Head of caudate nucleus (tissue), 42 donors: ENCODE measurements at regions not wholly inside any gene's neighbourhood (a gene's known extent, or its start where the extent isn't known, plus 50 kb on each side); places are given as distances from the start of the nearest gene placed in this dataset.

Experiments used
- DNase-seq, 42 donors: peaks; one replicate each; pipeline versions ENCODE4 v3.0.0 to v3.0.0-alpha.2; 2020 to 2021; ENCODE audit warnings: mixed read lengths in 7 of 42
- intact Hi-C: fragments of 100-400 bp; cut with DNase I; formaldehyde crosslinking; loops from one replicate; pipeline ENCODE4 v1.15.0; 2022

DNA sequence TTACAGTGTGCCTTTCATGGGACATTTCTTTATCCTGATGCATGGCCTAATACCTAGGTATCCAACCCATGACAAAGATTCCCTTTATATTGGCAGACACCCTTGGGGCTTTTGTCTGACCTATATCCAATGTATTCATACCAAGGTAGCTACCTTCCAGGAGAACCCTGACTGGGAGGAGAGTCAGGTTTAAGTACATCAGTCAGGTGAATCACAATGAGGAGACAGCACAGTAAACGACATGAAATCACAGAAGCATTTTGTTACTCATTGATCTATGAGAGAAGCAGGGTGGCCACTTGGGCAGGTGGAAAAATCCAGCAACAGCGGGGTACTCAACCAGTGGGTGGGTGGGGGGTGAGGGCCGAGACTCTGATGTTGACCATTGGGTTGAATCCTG lies 527.4 kb upstream of the ATXN8OS start:
- DNase-seq, result no peak
- intact Hi-C loops, result no loop called here

DNA sequence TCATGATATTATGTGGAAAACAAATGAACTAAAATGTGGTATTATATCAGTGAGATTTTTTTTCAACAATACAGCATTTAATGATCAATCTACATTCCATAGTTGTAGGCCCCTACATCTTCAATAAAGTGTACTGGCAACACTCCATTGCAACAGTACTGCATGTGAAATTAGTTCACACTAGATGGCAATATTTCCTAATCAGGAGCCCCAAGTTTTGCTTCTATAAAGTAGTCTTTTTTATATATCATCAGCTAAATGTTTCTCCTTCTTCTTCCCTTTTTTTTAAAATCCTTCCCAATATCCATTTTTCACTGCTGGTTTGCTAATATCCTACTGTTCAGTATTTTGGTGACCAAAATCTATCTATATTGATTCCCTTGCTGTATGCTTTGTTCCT lies 528.3 kb upstream of the ATXN8OS start:
- intact Hi-C loops, result no loop called here
- peak in 1 of 42 donors; percentile 7 for DNase-seq

DNA sequence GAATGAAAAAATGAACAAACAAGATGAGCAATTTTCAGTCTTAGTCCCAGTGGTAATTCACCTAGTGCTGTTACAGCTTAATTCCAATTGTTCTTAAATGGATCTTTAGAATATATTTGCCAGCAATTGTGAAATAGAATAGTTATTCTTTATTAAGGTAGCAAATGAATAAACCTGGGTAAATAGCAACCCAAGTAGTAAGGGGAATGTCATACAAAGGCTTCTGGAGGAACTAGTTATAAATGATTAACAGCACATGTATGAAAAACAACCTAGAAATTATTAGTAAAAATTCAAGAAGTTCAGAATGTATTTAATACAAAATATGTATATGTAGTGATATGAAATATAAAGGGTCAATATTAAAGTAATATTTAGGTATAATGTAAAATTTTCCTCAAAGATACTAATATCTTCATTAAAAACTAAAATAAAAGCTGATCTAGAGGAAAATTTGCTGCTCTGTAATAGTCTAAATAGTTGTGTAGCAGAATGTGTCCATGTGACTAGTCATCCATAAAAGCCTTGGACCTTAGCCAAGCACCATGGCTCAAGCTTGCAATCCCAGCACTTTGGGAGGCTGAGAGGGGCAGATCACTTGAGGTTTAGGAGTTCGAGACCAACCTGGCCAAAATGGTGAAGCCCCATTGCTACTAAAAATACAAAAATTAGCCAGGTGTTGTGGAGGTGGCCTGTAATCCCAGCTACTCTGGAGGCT lies 535.9 kb upstream of the ATXN8OS start:
- no peak for DNase-seq

DNA sequence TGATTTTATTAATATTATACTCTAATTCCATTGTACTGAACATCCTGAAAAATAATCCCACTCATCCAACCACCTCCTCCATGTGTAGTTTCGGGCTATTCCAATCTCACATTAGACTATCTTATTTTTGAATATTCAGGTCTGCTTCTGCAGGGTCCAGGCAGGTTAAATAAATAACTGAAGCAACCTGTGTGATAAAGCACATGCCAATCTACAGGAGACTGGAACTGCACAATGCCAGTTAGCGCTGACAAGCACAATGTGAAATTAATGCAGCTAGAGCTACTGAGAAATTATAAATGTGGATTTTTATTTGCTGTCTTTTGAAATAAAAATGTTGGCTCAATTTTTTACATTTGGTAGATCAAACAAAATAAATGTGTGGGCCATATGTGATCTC lies 540.1 kb upstream of the ATXN8OS start:
- intact Hi-C loops, result no loop called here
- DNase-seq, result peak in 1 of 42 donors; percentile 3

More for the DNA sequence above, 535.9 kb upstream of the ATXN8OS start:
- intact Hi-C loops, result no loop called here

DNA sequence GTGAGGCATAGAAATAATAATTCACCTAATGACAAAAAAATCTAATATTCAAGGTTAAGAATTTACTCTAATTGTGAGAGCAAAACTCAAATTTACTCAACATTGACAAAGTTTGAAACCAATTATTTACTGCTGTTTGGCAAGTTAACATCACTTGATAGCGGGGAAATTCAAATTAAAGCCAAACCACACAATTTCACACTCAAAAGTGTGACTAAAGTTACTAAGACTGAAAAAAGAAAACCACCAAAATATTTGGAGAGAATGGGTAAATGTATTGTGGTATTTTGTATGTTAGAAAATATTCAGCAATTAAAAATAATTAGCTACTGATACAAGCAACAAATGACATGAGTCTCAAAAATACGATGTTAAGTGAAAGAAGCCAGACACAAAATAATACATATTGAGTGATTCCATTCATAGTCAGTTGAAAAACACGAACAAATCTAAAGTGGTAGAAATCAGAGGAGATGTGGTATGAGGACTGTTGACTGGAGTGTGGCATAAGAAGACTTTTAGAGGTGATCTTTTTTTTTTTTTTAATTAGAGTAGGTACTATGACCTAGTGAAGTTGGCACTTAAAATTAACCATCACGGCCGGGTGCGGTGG lies 541.4 kb upstream of the ATXN8OS start:
- intact Hi-C loops, result no loop called here

GRCh38 chr13:69565334-69565733 lies 542.3 kb upstream of the ATXN8OS start:
- DNase-seq, result no peak
- intact Hi-C loops, result no loop called here

More for the DNA sequence above, 541.4 kb upstream of the ATXN8OS start:
- DNase-seq, result no peak

- intact Hi-C loops, result no loop called here
- DNase-seq, result no peak
Measured at GRCh38 chr13:69556540-69557196, 551.0 kb upstream of the ATXN8OS start.

DNA sequence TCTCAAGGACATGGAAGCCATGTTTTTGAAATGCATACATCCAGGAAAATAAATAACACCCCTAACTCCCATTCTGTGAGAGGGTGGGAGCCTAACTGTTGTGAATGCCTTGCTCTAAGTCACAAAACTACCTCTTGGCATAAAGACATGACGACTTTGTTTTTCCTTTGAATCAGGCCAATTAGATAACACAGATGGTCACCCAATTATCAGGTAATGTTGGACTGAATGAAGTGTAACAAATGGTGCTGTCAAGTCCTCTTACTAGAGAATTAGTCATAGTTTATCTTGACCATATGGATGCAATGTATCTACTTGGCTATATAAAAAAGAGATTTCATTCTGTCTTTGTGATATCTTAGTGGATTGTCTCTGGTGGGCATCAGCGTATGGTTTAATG lies 553.6 kb upstream of the ATXN8OS start:
- intact Hi-C loops, result no loop called here

DNA sequence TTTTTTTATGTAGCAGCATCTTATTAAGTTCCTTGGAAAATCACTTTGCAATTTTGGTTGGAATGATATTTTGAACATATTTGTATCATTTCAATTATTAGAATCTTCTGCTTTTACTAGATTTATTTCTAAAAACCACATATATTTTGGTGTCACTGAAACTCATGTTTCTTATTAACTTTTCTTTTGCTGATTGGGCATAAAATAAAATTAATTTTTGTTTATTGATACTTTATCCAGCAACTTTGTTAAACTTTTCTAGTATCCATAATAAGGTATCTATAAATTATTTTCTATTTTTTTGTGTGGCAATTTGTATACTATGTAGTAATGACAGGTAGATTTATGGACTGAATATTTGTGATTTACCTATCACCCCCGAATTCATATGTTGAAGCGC lies 556.4 kb upstream of the ATXN8OS start:
- intact Hi-C loops, result no loop called here
- DNase-seq, result no peak

More for the DNA sequence above, 553.6 kb upstream of the ATXN8OS start:
- no peak for DNase-seq

GRCh38 chr13:69547780-69548179 lies 559.8 kb upstream of the ATXN8OS start:
- intact Hi-C loops, result no loop called here
- no peak for DNase-seq

DNA sequence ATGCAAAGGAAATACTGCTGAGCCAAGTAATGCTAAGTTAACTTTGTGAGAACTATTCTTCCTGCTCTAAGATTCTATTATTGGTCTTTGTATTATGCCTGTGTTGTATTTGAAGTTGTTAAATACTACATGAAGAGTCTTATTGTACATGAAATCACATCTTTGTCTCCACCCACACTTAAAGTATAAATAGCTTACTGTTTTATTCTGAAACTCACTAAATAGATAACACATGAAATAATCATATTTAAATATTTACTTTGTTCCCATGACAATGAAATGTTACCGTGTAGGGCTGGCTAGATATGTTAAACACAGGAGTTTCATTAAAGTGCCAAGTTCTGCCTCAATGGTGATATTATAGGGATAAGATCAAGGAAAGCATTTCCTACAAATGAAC lies 562.1 kb upstream of the ATXN8OS start:
- intact Hi-C loops, result no loop called here
- DNase-seq, result no peak

GRCh38 chr13:69524459-69525150 lies 583.0 kb upstream of the ATXN8OS start:
- no peak for DNase-seq

GRCh38 chr13:69496981-69497380 lies 610.6 kb upstream of the ATXN8OS start:
- intact Hi-C loops, result no loop called here

More at GRCh38 chr13:69524459-69525150, 583.0 kb upstream of the ATXN8OS start:
- intact Hi-C loops, result no loop called here

DNA sequence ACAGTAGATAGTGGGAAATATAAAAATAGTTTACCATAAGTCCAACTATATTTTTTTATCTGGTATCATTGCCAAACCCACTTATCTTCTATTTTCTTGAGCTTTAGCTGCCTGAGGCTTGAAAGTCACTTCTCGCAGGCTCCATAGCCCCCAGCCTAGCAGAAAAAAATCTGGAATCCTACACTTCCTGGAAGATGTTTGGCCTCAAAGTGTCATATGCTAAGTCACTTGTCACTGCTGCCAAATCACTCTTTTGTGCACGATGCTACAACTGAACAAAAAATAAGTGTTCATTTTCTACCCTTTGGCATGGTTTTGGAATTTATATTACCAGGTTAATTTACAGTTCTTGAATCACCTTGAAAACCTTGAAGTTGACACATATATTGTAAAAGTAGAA lies 612.5 kb upstream of the ATXN8OS start:
- intact Hi-C loops, result no loop called here

More at GRCh38 chr13:69496981-69497380, 610.6 kb upstream of the ATXN8OS start:
- no peak for DNase-seq

DNA sequence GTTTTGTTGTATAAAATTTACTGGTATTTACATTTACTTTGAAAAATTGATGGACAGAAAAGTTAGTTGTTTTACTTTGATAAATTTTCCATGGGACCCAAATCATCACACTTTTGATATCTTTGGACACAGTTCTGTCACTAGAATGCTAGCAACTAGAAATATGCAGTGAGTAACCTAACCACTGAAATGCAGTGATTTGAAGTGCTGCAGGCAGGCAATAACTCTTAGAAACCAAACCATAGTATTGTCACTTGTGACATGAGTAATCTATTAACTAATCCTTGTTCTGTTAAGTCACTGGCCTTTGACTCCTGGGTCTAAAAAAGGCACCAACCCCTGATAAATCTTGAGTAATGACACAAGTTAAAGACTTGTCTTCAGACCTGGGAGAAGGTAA lies 620.0 kb upstream of the ATXN8OS start:
- no peak for DNase-seq
- intact Hi-C loops, result no loop called here

More for the DNA sequence above, 612.5 kb upstream of the ATXN8OS start:
- DNase-seq, result no peak

- DNase-seq, result no peak
- intact Hi-C loops, result no loop called here
Measured at GRCh38 chr13:69485991-69486592, 621.5 kb upstream of the ATXN8OS start.

DNA sequence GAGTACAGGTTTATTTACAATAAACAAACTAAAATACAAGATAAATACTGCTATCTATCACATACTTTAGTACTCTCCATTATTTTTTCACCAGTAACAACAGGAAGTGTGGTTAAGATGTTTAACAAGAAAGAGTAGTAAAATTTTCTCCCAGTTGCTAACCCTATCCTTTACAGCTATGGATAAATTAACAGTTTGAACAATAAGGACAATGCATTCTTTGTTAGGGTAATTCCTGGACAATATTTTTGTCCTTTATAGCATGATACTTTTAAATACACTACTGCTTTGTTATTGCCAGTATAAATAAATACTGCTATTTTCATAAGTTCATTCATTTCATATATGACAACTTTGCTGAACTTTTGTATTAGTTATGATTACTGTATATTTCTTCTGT lies 630.2 kb upstream of the ATXN8OS start:
- intact Hi-C loops, result no loop called here

GRCh38 chr13:69474011-69474685 lies 633.5 kb upstream of the ATXN8OS start:
- DNase-seq, result peak in 1 of 42 donors; percentile 21
- intact Hi-C loops, result no loop called here

More for the DNA sequence above, 630.2 kb upstream of the ATXN8OS start:
- DNase-seq, result no peak

DNA sequence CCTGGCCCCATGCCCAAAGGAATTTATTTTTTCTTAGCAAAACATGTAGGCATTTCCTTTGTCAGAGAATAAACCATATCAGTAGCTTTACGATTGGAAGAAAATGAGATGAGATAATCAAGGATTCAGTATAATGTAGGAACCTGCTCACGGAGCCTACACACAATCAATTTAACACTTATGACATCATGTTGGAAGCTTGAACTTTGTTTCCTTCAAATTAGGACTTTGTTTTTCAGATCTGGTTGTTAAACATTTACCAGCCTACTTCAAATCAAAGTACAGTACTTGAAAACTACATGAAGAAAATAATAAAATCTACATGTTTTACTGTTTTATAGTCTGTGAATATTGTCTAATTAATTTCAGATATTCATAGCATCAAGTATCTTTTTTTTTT lies 639.0 kb upstream of the ATXN8OS start:
- intact Hi-C loops, result no loop called here
- DNase-seq, result no peak
